Activated CD4-positive, alpha-beta T cell treated with anti-CD3 and anti-CD28 coated beads for 36 hours (primary cell): ENCODE measurements at regions not wholly inside any gene's neighbourhood (a gene's known extent, or its start where the extent isn't known, plus 50 kb on each side); places are given as distances from the start of the nearest gene placed in this dataset.
"Not testable (repeated sequence)": the region's sequence is repeated elsewhere in the genome, so short reads cannot be mapped to it uniquely, and the experiment has no call there.

ENCODE experiments used
- ATAC-seq: fragments of 200-7000 bp; cut with Tn5 transposase; one replicate; pipeline ENCODE4 v1.10.0; 2021; ENCODE audit warnings: mild to moderate bottlenecking, moderate library complexity
- CTCF ChIA-PET: fragments of 350-600 bp; sonication (Branson Sonifier 250); formaldehyde crosslinking; loops from one replicate; lab custom pipeline; 2021; ENCODE audit warnings: antibody characterized with exemption; lab: Charles Lee
- POLR2A ChIA-PET: fragments of 350-600 bp; sonication (Branson Sonifier 250); formaldehyde crosslinking; loops from one replicate; lab custom pipeline; 2021; ENCODE audit warnings: antibody characterized with exemption, inconsistent platforms; lab: Charles Lee
- DNase-seq: peaks from one replicate; pipeline ENCODE4 v3.0.0-alpha.2; 2020
- H3K27ac Mint-ChIP-seq: one replicate; pipeline ENCODE4 v1.8.0; 2021; ENCODE audit warnings: mixed read lengths
- H3K27me3 Mint-ChIP-seq: one replicate; pipeline ENCODE4 v1.8.0; 2021; ENCODE audit warnings: mixed read lengths
- H3K36me3 Mint-ChIP-seq: one replicate; pipeline ENCODE4 v1.8.0; 2021; ENCODE audit warnings: low read depth, mixed read lengths
- H3K4me1 Mint-ChIP-seq: one replicate; pipeline ENCODE4 v1.8.0; 2021; ENCODE audit warnings: mixed read lengths
- H3K4me3 Mint-ChIP-seq: one replicate; pipeline ENCODE4 v1.8.0; 2021; ENCODE audit warnings: mild to moderate bottlenecking, moderate library complexity, mixed read lengths
- H3K9me3 Mint-ChIP-seq: one replicate; pipeline ENCODE4 v1.8.0; 2021; ENCODE audit warnings: low read depth, mixed read lengths
- intact Hi-C, 2 experiments: fragments of 100-400 bp; cut with DNase I in 1 of 2; cut with micrococcal nuclease in 1 of 2; formaldehyde crosslinking; loops; one replicate each; pipeline versions ENCODE4 v1.14.2 to v1.15.1; 2022 to 2024; cut with DNase I, micrococcal nuclease

- Mint-ChIP-seq H3K9me3 (no peaks in the 10 kb centered on the region), H3K36me3 (no peaks in the 10 kb centered on the region), H3K4me1 (peaks cover 2% of the 10 kb centered on the region), H3K4me3 (no peak overlapping the region), H3K27me3 (no peaks in the 10 kb centered on the region), H3K27ac (no peak overlapping the region)
- ATAC-seq (no peak), DNase-seq (no peak)
- POLR2A ChIA-PET = interaction anchor here (0.6 kb wide), 1 partner anchor 213 kb away, joined by 3 read pairs; no protein-coding TSS in a partner anchor
- CTCF ChIA-PET = interaction anchor here (2.2 kb wide), 1 partner anchor 11 kb away, joined by 7 read pairs; no protein-coding TSS in a partner anchor
- intact Hi-C loops = no loop called here
These were observed 52.5 kb upstream of the FBXO28 start for GRCh38 chr1:224061436-224061835.

GRCh38 chr1:224059897-224060427, 53.9 kb upstream of the FBXO28 start:
- intact Hi-C loops = no loop called here
- Mint-ChIP-seq H3K27ac (no peak overlapping the region), H3K36me3 (no peaks in the 10 kb centered on the region), H3K4me3 (no peak overlapping the region), H3K27me3 (no peaks in the 10 kb centered on the region), H3K4me1 (no peaks in the 10 kb centered on the region), H3K9me3 (no peaks in the 10 kb centered on the region)
- POLR2A ChIA-PET = no interaction called here
- ATAC-seq (no peak), DNase-seq (no peak)
- CTCF ChIA-PET = interaction anchor here (2.2 kb wide), 1 partner anchor 10 kb away, joined by 7 read pairs; no protein-coding TSS in a partner anchor

DNA sequence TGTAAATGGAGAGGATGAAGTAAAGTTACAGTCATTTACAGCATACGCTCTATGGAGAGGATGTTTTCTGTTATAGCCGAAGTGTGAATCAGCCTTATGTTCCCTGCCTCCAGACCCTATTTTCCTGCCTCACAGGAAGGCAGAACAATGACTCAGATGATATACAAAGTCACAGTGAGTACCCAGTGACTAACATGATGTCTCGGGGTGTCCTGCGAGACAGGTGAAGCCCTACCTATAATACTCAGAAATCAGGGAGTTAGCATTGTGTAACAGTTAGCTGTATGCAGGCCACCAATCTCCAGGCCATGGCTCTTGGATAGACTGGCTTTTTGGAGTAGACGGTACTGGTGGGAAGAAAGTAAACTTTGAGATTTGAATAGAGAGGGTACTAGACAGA, 55.6 kb upstream of the FBXO28 start:
- H3K27ac Mint-ChIP-seq = no peak overlapping the region
- CTCF ChIA-PET = no interaction called here
- no peaks in the 10 kb centered on the region for H3K4me1 Mint-ChIP-seq
- no peaks in the 10 kb centered on the region for H3K27me3 Mint-ChIP-seq
- DNase-seq = no peak
- intact Hi-C loops = no loop called here
- ATAC-seq = no peak
- no peaks in the 10 kb centered on the region for H3K36me3 Mint-ChIP-seq
- POLR2A ChIA-PET = no interaction called here
- no peak overlapping the region for H3K4me3 Mint-ChIP-seq
- no peaks in the 10 kb centered on the region for H3K9me3 Mint-ChIP-seq

GRCh38 chr1:224057461-224058199, 56.3 kb upstream of the FBXO28 start:
- no peaks in the 10 kb centered on the region for H3K4me1 Mint-ChIP-seq
- H3K27ac Mint-ChIP-seq = no peak overlapping the region

DNA sequence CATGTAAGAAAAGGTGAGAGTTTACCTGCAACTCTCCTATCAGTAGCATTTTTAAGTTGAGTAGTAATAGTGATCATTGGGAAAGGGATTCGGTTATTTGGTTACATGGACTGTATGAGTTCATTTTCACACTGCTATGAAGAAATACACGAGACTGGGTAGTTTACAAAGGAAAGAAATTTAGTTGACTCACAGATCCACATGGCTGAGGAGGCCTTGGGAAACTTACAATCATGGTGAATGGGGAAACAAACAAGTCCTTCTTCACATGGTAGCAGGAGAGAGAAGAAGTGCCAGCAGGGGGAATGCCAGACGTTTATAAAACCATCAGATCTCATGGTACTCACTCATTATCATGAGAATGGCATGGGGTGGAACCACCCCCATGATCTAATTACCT, 59.3 kb upstream of the FBXO28 start:
- DNase-seq = no peak
- intact Hi-C loops = no loop called here
- CTCF ChIA-PET = no interaction called here

More at GRCh38 chr1:224057461-224058199, 56.3 kb upstream of the FBXO28 start:
- Mint-ChIP-seq H3K4me3 (no peak overlapping the region), H3K27me3 (no peaks in the 10 kb centered on the region), H3K36me3 (no peaks in the 10 kb centered on the region), H3K9me3 (no peaks in the 10 kb centered on the region)
- no peak for ATAC-seq
- DNase-seq = no peak
- ChIA-PET CTCF (no interaction called here), POLR2A (no interaction called here)
- intact Hi-C loops = no loop called here

GRCh38 chr1:224054012-224054411, 59.9 kb upstream of the FBXO28 start:
- no peaks in the 10 kb centered on the region for H3K36me3 Mint-ChIP-seq
- peaks cover 4% of the 10 kb centered on the region for H3K27me3 Mint-ChIP-seq
- no peaks in the 10 kb centered on the region for H3K9me3 Mint-ChIP-seq
- DNase-seq = no peak
- POLR2A ChIA-PET = no interaction called here
- H3K27ac Mint-ChIP-seq = no peak overlapping the region
- H3K4me3 Mint-ChIP-seq = no peak overlapping the region
- intact Hi-C loops = no loop called here
- no peaks in the 10 kb centered on the region for H3K4me1 Mint-ChIP-seq
- CTCF ChIA-PET = no interaction called here
- peak; percentile 42 for ATAC-seq

More for the DNA sequence above, 59.3 kb upstream of the FBXO28 start:
- no peak overlapping the region for H3K4me3 Mint-ChIP-seq
- H3K27ac Mint-ChIP-seq = no peak overlapping the region
- no peak for ATAC-seq
- POLR2A ChIA-PET = no interaction called here
- H3K27me3 Mint-ChIP-seq = peaks cover 2% of the 10 kb centered on the region
- no peaks in the 10 kb centered on the region for H3K9me3 Mint-ChIP-seq
- no peaks in the 10 kb centered on the region for H3K4me1 Mint-ChIP-seq
- H3K36me3 Mint-ChIP-seq = no peaks in the 10 kb centered on the region

DNA sequence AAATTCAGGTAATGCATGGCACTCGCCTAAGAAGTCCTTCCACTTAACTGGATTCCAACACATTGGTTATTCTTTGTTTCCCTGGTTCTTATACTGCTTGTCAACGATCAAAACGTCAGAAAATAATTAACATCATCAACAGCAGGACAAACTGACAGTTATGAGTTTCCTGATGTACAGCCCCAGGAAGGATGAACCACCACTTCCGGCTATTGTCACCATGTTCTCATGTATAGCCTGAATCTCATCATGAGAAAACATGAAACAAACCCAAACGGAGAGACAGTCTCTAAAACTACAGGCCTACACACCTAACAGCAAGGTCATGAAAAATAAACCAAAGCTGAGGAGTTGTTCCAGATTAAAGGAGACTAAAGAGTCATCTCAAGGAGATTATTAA, 60.5 kb upstream of the FBXO28 start:
- ChIA-PET CTCF (no interaction called here), POLR2A (no interaction called here)
- Mint-ChIP-seq H3K27ac (no peak overlapping the region), H3K9me3 (no peaks in the 10 kb centered on the region), H3K4me3 (no peak overlapping the region), H3K36me3 (no peaks in the 10 kb centered on the region), H3K27me3 (peaks cover 4% of the 10 kb centered on the region), H3K4me1 (no peaks in the 10 kb centered on the region)
- ATAC-seq = no peak
- intact Hi-C loops = no loop called here
- DNase-seq = no peak

- no peaks in the 10 kb centered on the region for H3K4me1 Mint-ChIP-seq
- no peak overlapping the region for H3K4me3 Mint-ChIP-seq
- H3K36me3 Mint-ChIP-seq = no peaks in the 10 kb centered on the region
- no peaks in the 10 kb centered on the region for H3K9me3 Mint-ChIP-seq
- ATAC-seq (no peak), DNase-seq (no peak)
- ChIA-PET CTCF (no interaction called here), POLR2A (no interaction called here)
- intact Hi-C loops = no loop called here
- H3K27me3 Mint-ChIP-seq = peaks cover 7% of the 10 kb centered on the region
- no peak overlapping the region for H3K27ac Mint-ChIP-seq
These were observed 61.1 kb upstream of the FBXO28 start for GRCh38 chr1:224052772-224053171.

DNA sequence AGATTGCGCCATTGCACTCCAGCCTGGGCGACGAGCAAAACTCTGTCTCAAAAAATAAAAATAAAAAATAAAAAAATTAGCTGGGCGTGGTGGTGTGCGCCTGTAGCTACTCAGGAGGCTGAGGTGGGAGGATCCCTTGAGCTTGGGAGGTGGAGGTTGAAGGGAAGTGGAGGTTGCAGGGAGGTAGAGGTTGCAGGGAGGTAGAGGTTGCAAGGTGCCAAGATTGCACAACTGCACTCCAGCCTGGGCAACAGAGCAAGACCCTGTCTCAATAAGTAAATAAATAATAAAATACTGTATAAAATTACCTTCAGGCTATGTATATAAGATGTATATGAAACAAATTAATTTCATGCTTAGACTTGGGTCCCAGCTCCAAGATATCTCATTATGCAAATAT, 62.1 kb upstream of the FBXO28 start:
- H3K36me3 Mint-ChIP-seq, H3K4me3 Mint-ChIP-seq, DNase-seq, H3K4me1 Mint-ChIP-seq, H3K27me3 Mint-ChIP-seq, H3K27ac Mint-ChIP-seq, ATAC-seq, H3K9me3 Mint-ChIP-seq, POLR2A ChIA-PET: not testable (repeated sequence)
- intact Hi-C loops = loop anchor here in 1 of 2 experiments (1.0 kb wide), 1 partner anchor 353 kb away; no protein-coding TSS in a partner anchor
- CTCF ChIA-PET = interaction anchor here (0.7 to 1.9 kb wide), 4 partner anchors 13 to 353 kb away, joined by 3 to 21 read pairs (median 6); no protein-coding TSS in a partner anchor

DNA sequence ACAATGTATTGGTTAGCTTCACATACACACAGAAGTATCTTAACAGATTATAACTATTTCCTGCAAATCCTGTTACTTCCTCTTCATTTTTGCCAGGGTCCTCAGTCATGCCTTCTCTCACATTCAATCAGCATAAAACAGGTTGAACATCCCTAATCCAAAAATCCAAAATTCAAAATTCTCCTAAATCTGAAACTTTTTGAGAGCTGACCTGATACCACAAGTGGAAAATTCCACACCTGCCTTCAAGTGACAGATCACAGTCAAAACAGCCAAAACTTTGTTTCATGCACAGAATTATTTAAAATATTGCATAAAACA, 62.9 kb upstream of the FBXO28 start:
- DNase-seq (no peak), ATAC-seq (no peak)
- Mint-ChIP-seq H3K27ac (no peak overlapping the region), H3K4me1 (no peaks in the 10 kb centered on the region), H3K27me3 (peaks cover 7% of the 10 kb centered on the region), H3K9me3 (no peaks in the 10 kb centered on the region), H3K36me3 (no peaks in the 10 kb centered on the region), H3K4me3 (no peak overlapping the region)
- intact Hi-C loops = loop anchor here in 1 of 2 experiments (1.0 kb wide), 1 partner anchor 353 kb away; no protein-coding TSS in a partner anchor
- ChIA-PET POLR2A (interaction anchor here (0.6 kb wide), 1 partner anchor 349 kb away, joined by 3 read pairs; no protein-coding TSS in a partner anchor), CTCF (interaction anchor here (0.6 to 1.9 kb wide), 10 partner anchors 9 to 1409 kb away, joined by 3 to 21 read pairs (median 3); no protein-coding TSS in a partner anchor)

DNA sequence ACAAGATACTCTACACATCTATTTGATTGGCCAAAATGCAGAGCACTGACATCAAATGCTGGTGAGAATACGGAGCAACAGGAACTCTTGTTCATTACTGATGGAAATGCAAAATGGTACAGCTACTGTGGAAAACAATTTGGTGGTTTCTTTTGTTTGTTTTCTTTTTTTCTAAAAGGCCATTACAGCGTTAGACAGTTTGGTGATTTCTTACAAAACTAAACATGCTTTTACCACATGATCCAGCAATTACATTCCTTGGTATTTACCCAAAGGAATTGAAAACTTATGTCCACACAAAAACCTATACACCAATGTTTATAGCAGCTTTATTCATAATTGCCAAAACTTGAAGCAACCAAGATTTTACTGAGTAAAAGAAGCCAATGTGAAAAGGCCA, 66.4 kb upstream of the FBXO28 start:
- no peak for DNase-seq
- Mint-ChIP-seq H3K4me3 (no peak overlapping the region), H3K27ac (no peak overlapping the region), H3K36me3 (no peaks in the 10 kb centered on the region), H3K4me1 (no peaks in the 10 kb centered on the region), H3K9me3 (no peaks in the 10 kb centered on the region), H3K27me3 (peaks cover 13% of the 10 kb centered on the region)
- intact Hi-C loops = no loop called here
- no peak for ATAC-seq
- CTCF ChIA-PET = no interaction called here
- POLR2A ChIA-PET = no interaction called here

- Mint-ChIP-seq H3K27me3 (peaks cover 17% of the 10 kb centered on the region), H3K36me3 (no peaks in the 10 kb centered on the region), H3K27ac (no peak overlapping the region), H3K4me3 (no peak overlapping the region), H3K9me3 (no peaks in the 10 kb centered on the region), H3K4me1 (no peaks in the 10 kb centered on the region)
- POLR2A ChIA-PET = no interaction called here
- CTCF ChIA-PET = interaction anchor here (0.6 kb wide), 1 partner anchor 653 kb away, joined by 3 read pairs; no protein-coding TSS in a partner anchor
- ATAC-seq (no peak), DNase-seq (no peak)
- intact Hi-C loops = no loop called here
These were observed 68.4 kb upstream of the FBXO28 start for GRCh38 chr1:224045556-224045955.
